ENCODE measurements at regions not wholly inside any gene's neighbourhood (a gene's known extent, or its start where the extent isn't known, plus 50 kb on each side); places are given as distances from the start of the nearest gene placed in this dataset.

DNA sequence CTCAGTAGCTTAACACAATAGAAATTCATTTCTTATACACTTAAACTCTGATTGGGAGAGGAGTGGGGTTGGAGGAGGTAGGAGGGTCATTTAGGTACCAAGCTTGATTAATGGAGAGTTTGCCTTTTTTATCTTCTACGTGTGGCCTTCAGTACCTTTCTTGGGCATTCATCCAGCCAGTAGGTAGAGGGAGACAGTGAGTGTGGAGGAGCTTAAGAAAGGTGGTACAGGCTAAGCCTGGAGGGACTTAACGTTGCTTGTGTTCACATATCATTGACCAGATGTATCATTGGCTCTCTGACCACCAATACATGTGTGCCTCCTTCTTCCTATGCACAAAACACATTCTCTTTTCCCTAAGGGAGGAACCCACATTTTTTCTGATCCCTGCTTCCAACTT is 232.9 kb upstream of the CRY1 start:
- Histone ChIP-seq H4K20me1 (replicated peaks; ENCODE audit: control insufficient read depth, insufficient read depth, low read length) (no peaks in the 10 kb centered on the region; the same call in 1 of the 2 replicates), H3K27me3 (ENCODE audit: control insufficient read depth in 2 of 2, insufficient read depth in 2 of 2, low read length in 2 of 2) (peaks cover 2 to 6% of the 10 kb centered on the region in 2 experiments; a peak in 4 of 5 replicates), H3K4me2 (ENCODE audit: insufficient read depth, low read length) (no peak overlapping the region), H3K9ac (ENCODE audit: insufficient read depth in 1 of 2, low read depth in 2 of 2, low read length in 2 of 2) (no peak overlapping the region), H3K79me2 (ENCODE audit: control insufficient read depth, insufficient read depth, low read length) (no peaks in the 10 kb centered on the region), H3K4me1 (replicated peaks in 1 of 2; ENCODE audit: control insufficient read depth in 2 of 2, insufficient read depth in 2 of 2, low read length in 2 of 2) (peaks cover 0 to under 1% of the 10 kb centered on the region in 2 experiments; a peak in 2 of 5 replicates), H3K9me1 (ENCODE audit: control insufficient read depth, insufficient read depth, low read length) (no peaks in the 10 kb centered on the region), H3K9me3 (replicated peaks; ENCODE audit: control insufficient read depth, insufficient read depth, low read depth, low read length) (no peaks in the 10 kb centered on the region), H3K4me3 (no peak overlapping the region), H3K36me3 (ENCODE audit: control insufficient read depth, insufficient read depth, low read length) (no peaks in the 10 kb centered on the region), H2AFZ (ENCODE audit: low read depth, low read length) (no peak overlapping the region), H3K27ac (ENCODE audit: extremely low read depth, low read depth, low read length) (no peak overlapping the region)
- ATAC-seq = no peak
- 0% methylated on average over 2 of the region's 2 CpGs for WGBS (ENCODE audit: insufficient coverage, low coverage, missing lambda C conversion rate)
- in situ Hi-C loops (cut with MboI) = no loop called here
- ChIA-PET POLR2A (interaction anchor here (0.6 to 0.9 kb wide), 2 partner anchors 11 to 174 kb away, joined by 3 to 4 read pairs; no protein-coding TSS in a partner anchor), CTCF (ENCODE audit: low intra/inter-chr PET ratio) (no interaction called here)
- no TSS peak for BruUV-seq (replicated peaks)
- intact Hi-C loops (cut with micrococcal nuclease) = no loop called here
- no peak for DNase-seq (ENCODE audit: extremely low read depth in 1 of 4, low spot score in 3 of 4)
- FAIRE-seq = no peak
- TF ChIP-seq U2AF1 (optimal IDR thresholded peaks at IDR 0.05; ENCODE audit: low read depth, low read length) = no peak
- no peak for TF ChIP-seq SREBF1 (IDR thresholded peaks at IDR 0.05; ENCODE audit: borderline replicate concordance, low read depth, low read length)
- TF ChIP-seq PHF20 (IDR thresholded peaks at IDR 0.05; ENCODE audit: partially characterized antibody) = no peak
- TF ChIP-seq ZC3H4 (CRISPR knock-in tag; IDR thresholded peaks at IDR 0.05; ENCODE audit: borderline replicate concordance) = no peak
- TF ChIP-seq, protein P1, sequence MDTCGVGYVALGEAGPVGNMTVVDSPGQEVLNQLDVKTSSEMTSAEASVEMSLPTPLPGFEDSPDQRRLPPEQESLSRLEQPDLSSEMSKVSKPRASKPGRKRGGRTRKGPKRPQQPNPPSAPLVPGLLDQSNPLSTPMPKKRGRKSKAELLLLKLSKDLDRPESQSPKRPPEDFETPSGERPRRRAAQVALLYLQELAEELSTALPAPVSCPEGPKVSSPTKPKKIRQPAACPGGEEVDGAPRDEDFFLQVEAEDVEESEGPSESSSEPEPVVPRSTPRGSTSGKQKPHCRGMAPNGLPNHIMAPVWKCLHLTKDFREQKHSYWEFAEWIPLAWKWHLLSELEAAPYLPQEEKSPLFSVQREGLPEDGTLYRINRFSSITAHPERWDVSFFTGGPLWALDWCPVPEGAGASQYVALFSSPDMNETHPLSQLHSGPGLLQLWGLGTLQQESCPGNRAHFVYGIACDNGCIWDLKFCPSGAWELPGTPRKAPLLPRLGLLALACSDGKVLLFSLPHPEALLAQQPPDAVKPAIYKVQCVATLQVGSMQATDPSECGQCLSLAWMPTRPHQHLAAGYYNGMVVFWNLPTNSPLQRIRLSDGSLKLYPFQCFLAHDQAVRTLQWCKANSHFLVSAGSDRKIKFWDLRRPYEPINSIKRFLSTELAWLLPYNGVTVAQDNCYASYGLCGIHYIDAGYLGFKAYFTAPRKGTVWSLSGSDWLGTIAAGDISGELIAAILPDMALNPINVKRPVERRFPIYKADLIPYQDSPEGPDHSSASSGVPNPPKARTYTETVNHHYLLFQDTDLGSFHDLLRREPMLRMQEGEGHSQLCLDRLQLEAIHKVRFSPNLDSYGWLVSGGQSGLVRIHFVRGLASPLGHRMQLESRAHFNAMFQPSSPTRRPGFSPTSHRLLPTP (IDR thresholded peaks at IDR 0.05; ENCODE audit: borderline replicate concordance, extremely low read depth, insufficient read length) = no peak
- TF ChIP-seq FOXK1 (CRISPR knock-in tag; IDR thresholded peaks at IDR 0.05; ENCODE audit: borderline replicate concordance) = no peak
- TF ChIP-seq HNRNPL (IDR thresholded peaks at IDR 0.05; ENCODE audit: low read depth, low read length) = no peak
- no peak for TF ChIP-seq ZNF57 (CRISPR knock-in tag; IDR thresholded peaks at IDR 0.05)
- TF ChIP-seq, protein P2, sequence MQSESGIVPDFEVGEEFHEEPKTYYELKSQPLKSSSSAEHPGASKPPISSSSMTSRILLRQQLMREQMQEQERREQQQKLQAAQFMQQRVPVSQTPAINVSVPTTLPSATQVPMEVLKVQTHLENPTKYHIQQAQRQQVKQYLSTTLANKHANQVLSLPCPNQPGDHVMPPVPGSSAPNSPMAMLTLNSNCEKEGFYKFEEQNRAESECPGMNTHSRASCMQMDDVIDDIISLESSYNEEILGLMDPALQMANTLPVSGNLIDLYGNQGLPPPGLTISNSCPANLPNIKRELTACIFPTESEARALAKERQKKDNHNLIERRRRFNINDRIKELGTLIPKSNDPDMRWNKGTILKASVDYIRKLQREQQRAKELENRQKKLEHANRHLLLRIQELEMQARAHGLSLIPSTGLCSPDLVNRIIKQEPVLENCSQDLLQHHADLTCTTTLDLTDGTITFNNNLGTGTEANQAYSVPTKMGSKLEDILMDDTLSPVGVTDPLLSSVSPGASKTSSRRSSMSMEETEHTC (IDR thresholded peaks at IDR 0.05) = no peak
- TF ChIP-seq, protein P3, sequence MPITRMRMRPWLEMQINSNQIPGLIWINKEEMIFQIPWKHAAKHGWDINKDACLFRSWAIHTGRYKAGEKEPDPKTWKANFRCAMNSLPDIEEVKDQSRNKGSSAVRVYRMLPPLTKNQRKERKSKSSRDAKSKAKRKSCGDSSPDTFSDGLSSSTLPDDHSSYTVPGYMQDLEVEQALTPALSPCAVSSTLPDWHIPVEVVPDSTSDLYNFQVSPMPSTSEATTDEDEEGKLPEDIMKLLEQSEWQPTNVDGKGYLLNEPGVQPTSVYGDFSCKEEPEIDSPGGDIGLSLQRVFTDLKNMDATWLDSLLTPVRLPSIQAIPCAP (CRISPR knock-in tag; IDR thresholded peaks at IDR 0.05; ENCODE audit: borderline replicate concordance) = no peak
- no peak for TF ChIP-seq STAT5B (CRISPR knock-in tag; IDR thresholded peaks at IDR 0.05)
- no peak for TF ChIP-seq TCF3 (CRISPR knock-in tag; IDR thresholded peaks at IDR 0.05)
- TF ChIP-seq EWSR1 (IDR thresholded peaks at IDR 0.05; ENCODE audit: borderline replicate concordance, low read depth, partially characterized antibody) = no peak
- no peak for TF ChIP-seq PML (IDR thresholded peaks at IDR 0.05; ENCODE audit: low read length)
- no peak for TF ChIP-seq ZNF124 (CRISPR knock-in tag; IDR thresholded peaks at IDR 0.05)
- TF ChIP-seq TCF7 (IDR thresholded peaks at IDR 0.05; ENCODE audit: borderline replicate concordance) = no peak
- TF ChIP-seq ZNF274 (IDR thresholded peaks at IDR 0.05; ENCODE audit: borderline replicate concordance, low read depth, low read length) = no peak
- no peak for TF ChIP-seq DMBX1 (CRISPR knock-in tag; IDR thresholded peaks at IDR 0.05; ENCODE audit: borderline replicate concordance)
- TF ChIP-seq NCOA1 (IDR thresholded peaks at IDR 0.05; ENCODE audit: low read depth) = no peak
- TF ChIP-seq GATA2 (CRISPR knock-in tag; IDR thresholded peaks at IDR 0.05) = no peak
